K562 (cell line): ENCODE measurements at regions not wholly inside any gene's neighbourhood (a gene's known extent, or its start where the extent isn't known, plus 50 kb on each side); places are given as distances from the start of the nearest gene placed in this dataset.

Source experiments
- ATAC-seq: fragments of 200-7000 bp; cut with Tn5 transposase; 3 replicates; pipeline ENCODE4 v1.9.1; 2020; ENCODE audit warnings: moderate library complexity
- BruUV-seq: library from RNA; stranded (reverse); fragments of 400-500 nt; replicated peaks from 2 replicates; lab custom pipeline; 2021; lab: Mats Ljungman, UMichigan
- CTCF ChIA-PET: fragments of 300-600 bp; formaldehyde crosslinking; extraction: SDS; loops from one replicate; lab custom pipeline; 2021; ENCODE audit warnings: low intra/inter-chr PET ratio; lab: Yijun Ruan, JAX
- POLR2A ChIA-PET: fragments of 300-600, 350-650 bp; sonication (Branson Sonifier 250); formaldehyde crosslinking; extraction: SDS; loops from one replicate; lab custom pipeline; 2021; ENCODE audit warnings: antibody characterized with exemption, inconsistent platforms; lab: Yijun Ruan, JAX
- DNase-seq, 4 experiments: peaks; one replicate each; pipeline versions ENCODE4 v3.0.0 to v3.0.0-alpha.2; 2011 to 2018; ENCODE audit warnings: low spot score in 3 of 4, mixed read lengths in 3 of 4; ENCODE audit errors: extremely low read depth in 1 of 4
- FAIRE-seq: peaks from 2 replicates; lab custom pipeline; 2011; peaks lifted over from hg19 to GRCh38; lab: Jason Lieb, UNC
- H2AFZ ChIP-seq: 2 replicates; pipeline ENCODE4 v1.6.0; 2011; ENCODE audit warnings: low read depth, low read length, control low read depth, inconsistent platforms
- H3K27ac ChIP-seq: fragments of 200-600 bp; 3 replicates; pipeline ENCODE4 v1.8.0; 2011; ENCODE audit warnings: low read depth, mild to moderate bottlenecking, control low read depth, inconsistent platforms, low read length, moderate library complexity, mixed read lengths; ENCODE audit errors: extremely low read depth
- H3K27me3 ChIP-seq, 2 experiments: fragments of 300-600 bp in 1 of 2; 2 replicates in 1 of 2; 3 replicates in 1 of 2; pipeline versions ENCODE4 v1.6.0 to v1.8.0; 2011; ENCODE audit warnings: inconsistent platforms in 2 of 2, low read length in 2 of 2, mild to moderate bottlenecking in 1 of 2, mixed read lengths in 1 of 2, moderate library complexity in 1 of 2; ENCODE audit not compliant: control insufficient read depth in 2 of 2, insufficient read depth in 2 of 2
- H3K36me3 ChIP-seq: fragments of 300-600 bp; 3 replicates; pipeline ENCODE4 v1.8.0; 2011; ENCODE audit warnings: mild to moderate bottlenecking, low read length, inconsistent platforms; ENCODE audit not compliant: control insufficient read depth, insufficient read depth
- H3K4me1 ChIP-seq, 2 experiments: fragments of 200-600 bp in 1 of 2; replicated peaks in 1 of 2; 2 replicates in 1 of 2; 3 replicates in 1 of 2; pipeline versions ENCODE4 v1.5.1 to v1.8.0; 2011; ENCODE audit warnings: inconsistent platforms in 2 of 2, low read length in 2 of 2, mild to moderate bottlenecking in 1 of 2, mixed read lengths in 1 of 2, moderate library complexity in 1 of 2; ENCODE audit not compliant: control insufficient read depth in 2 of 2, insufficient read depth in 2 of 2
- H3K4me2 ChIP-seq: 2 replicates; pipeline ENCODE4 v1.6.1; 2011; ENCODE audit warnings: low read length, control low read depth, inconsistent platforms, mixed read lengths; ENCODE audit not compliant: insufficient read depth
- H3K4me3 ChIP-seq: fragments of 200-600 bp; sonication (generic), shearing (Covaris generic); 2 replicates; pipeline ENCODE4 v1.5.1; 2016; ENCODE audit warnings: control low read depth, inconsistent platforms
- H3K79me2 ChIP-seq: fragments of 200-600 bp; 3 replicates; pipeline ENCODE4 v1.8.0; 2011; ENCODE audit warnings: low read length, inconsistent platforms; ENCODE audit not compliant: control insufficient read depth, insufficient read depth
- H3K9ac ChIP-seq, 2 experiments: 2 replicates each; pipeline versions ENCODE4 v1.6.0 to v1.6.1; 2011; ENCODE audit warnings: low read depth in 2 of 2, low read length in 2 of 2, control low read depth in 1 of 2, inconsistent platforms in 1 of 2, mild to moderate bottlenecking in 1 of 2, mixed read lengths in 1 of 2; ENCODE audit not compliant: insufficient read depth in 1 of 2
- H3K9me1 ChIP-seq: one replicate; pipeline ENCODE4 v1.6.0; 2011; ENCODE audit warnings: inconsistent platforms, mild to moderate bottlenecking, low read length, moderate library complexity; ENCODE audit not compliant: control insufficient read depth, insufficient read depth
- H3K9me3 ChIP-seq: replicated peaks from 2 replicates; pipeline ENCODE4 v1.5.1; 2011; ENCODE audit warnings: low read depth, low read length, inconsistent platforms; ENCODE audit not compliant: control insufficient read depth, insufficient read depth
- H4K20me1 ChIP-seq: replicated peaks from 2 replicates; pipeline ENCODE4 v1.6.1; 2011; ENCODE audit warnings: low read length, inconsistent platforms, mixed read lengths; ENCODE audit not compliant: control insufficient read depth, insufficient read depth
- CBFA2T2 ChIP-seq: fragments of 450-650 bp; conservative IDR thresholded peaks from 2 replicates; pipeline ENCODE4 v1.6.1; 2017; ENCODE audit warnings: mild to moderate bottlenecking
- CEBPB ChIP-seq: fragments of 450-650 bp; IDR thresholded peaks from 2 replicates; pipeline ENCODE4 v1.6.1; 2016; ENCODE audit warnings: missing genetic modification characterization, missing compliant biosample characterization
- CREB5 ChIP-seq: fragments of 250-450 bp; sonication (Bioruptor Pico); IDR thresholded peaks from 2 replicates; pipeline ENCODE4 v1.5.0; 2020; ENCODE audit warnings: mild to moderate bottlenecking
- CXXC5 ChIP-seq: fragments of 250-450 bp; sonication (Bioruptor Pico); IDR thresholded peaks from 2 replicates; pipeline ENCODE4 v1.8.0; 2022; ENCODE audit warnings: inconsistent platforms, mild to moderate bottlenecking, moderate library complexity
- DLX4 ChIP-seq: fragments of 250-450 bp; sonication (Bioruptor Pico); IDR thresholded peaks from 2 replicates; pipeline ENCODE4 v1.6.1; 2021; ENCODE audit warnings: mild to moderate bottlenecking
- FUS ChIP-seq: fragments of 200-400 bp; formaldehyde crosslinking; optimal IDR thresholded peaks from 2 replicates; pipeline ENCODE3; 2017; ENCODE audit warnings: low read depth, low read length
- MYBL2 ChIP-seq, 2 experiments: fragments of 450-650 bp in 1 of 2; sonication (generic) in 1 of 2; formaldehyde crosslinking in 1 of 2; IDR thresholded peaks; 2 replicates each; pipeline versions ENCODE4 v1.6.1 to v1.8.1; 2017 to 2022; ENCODE audit warnings: borderline replicate concordance in 1 of 2, inconsistent platforms in 1 of 2, low read depth in 1 of 2, mild to moderate bottlenecking in 1 of 2, missing genetic modification reagents in 1 of 2, moderate library complexity in 1 of 2
- NELFE ChIP-seq: IDR thresholded peaks from 2 replicates; pipeline ENCODE4 v1.6.1; 2011; ENCODE audit warnings: mild to moderate bottlenecking; ENCODE audit not compliant: insufficient read depth, insufficient read length
- PATZ1 ChIP-seq: fragments of 250-450 bp; sonication (Bioruptor Pico); IDR thresholded peaks from 2 replicates; pipeline ENCODE4 v1.5.0; 2020; ENCODE audit warnings: mild to moderate bottlenecking, borderline replicate concordance
- SNIP1 ChIP-seq: fragments of 450-650 bp; IDR thresholded peaks from 2 replicates; pipeline ENCODE4 v1.7.1; 2017; ENCODE audit warnings: low read depth, mild to moderate bottlenecking
- TAF9B ChIP-seq: fragments of 450-650 bp; IDR thresholded peaks from 2 replicates; pipeline ENCODE4 v1.6.1; 2018; ENCODE audit warnings: mild to moderate bottlenecking; ENCODE audit not compliant: partially characterized antibody
- YBX1 ChIP-seq: fragments of 450-650 bp; IDR thresholded peaks from 2 replicates; pipeline ENCODE4 v1.7.1; 2016; ENCODE audit warnings: mild to moderate bottlenecking
- ZBTB5 ChIP-seq: fragments of 450-650 bp; IDR thresholded peaks from 2 replicates; pipeline ENCODE4 v1.6.1; 2017; ENCODE audit warnings: antibody characterized with exemption
- ZNF134 ChIP-seq: fragments of 250-450 bp; sonication (Bioruptor Pico); conservative IDR thresholded peaks from 2 replicates; pipeline ENCODE4 v1.4.0; 2020
- ZNF175 ChIP-seq: fragments of 200-800 bp; sonication (Bioruptor generic); IDR thresholded peaks from 2 replicates; pipeline ENCODE4 v1.6.1; 2016; ENCODE audit warnings: low read depth, mild to moderate bottlenecking, missing genetic modification characterization, missing compliant biosample characterization
- ZNF589 ChIP-seq: fragments of 200-800 bp; sonication (Bioruptor generic); IDR thresholded peaks from 2 replicates; pipeline ENCODE4 v1.6.1; 2016; ENCODE audit warnings: low read depth, missing genetic modification characterization, missing compliant biosample characterization
- ZNF785 ChIP-seq: fragments of 250-450 bp; sonication (Bioruptor Pico); IDR thresholded peaks from 2 replicates; pipeline ENCODE4 v1.4.0; 2020; ENCODE audit warnings: mild to moderate bottlenecking
- ZNF79 ChIP-seq: fragments of 250-450 bp; sonication (Bioruptor Pico); IDR thresholded peaks from 2 replicates; pipeline ENCODE4 v1.4.0; 2020; ENCODE audit warnings: low read depth, mild to moderate bottlenecking, moderate library complexity
- ZSCAN29 ChIP-seq: fragments of 450-650 bp; IDR thresholded peaks from 2 replicates; pipeline ENCODE4 v1.6.1; 2017
- WGBS: fragments of 100-300 bp; shearing (Covaris generic); methylation state at CpG from one replicate; pipeline ENCODE4 v1.1.6; 2016; ENCODE audit warnings: low coverage, mixed read lengths; ENCODE audit not compliant: insufficient coverage; ENCODE audit errors: missing lambda C conversion rate; 5-methylcytosine and 5-hydroxymethylcytosine counted together
- in situ Hi-C: fragments of 300-500 bp; cut with MboI; formaldehyde crosslinking; loops from 4 replicates; pipeline ENCODE4 v1.15.0; 2018; ENCODE audit warnings: inconsistent platforms, mixed read lengths
- intact Hi-C: fragments of 100-400 bp; cut with micrococcal nuclease; formaldehyde crosslinking; loops from 2 replicates; pipeline ENCODE4 v1.14.2; 2022

GRCh38 chr2:77629539-77629938, 107.4 kb upstream of the LRRTM4 start:
- H3K9me3 ChIP-seq, result no peaks in the 10 kb centered on the region
- ChIA-PET POLR2A (no interaction called here), CTCF (no interaction called here)
- 0% methylated on average over 3 of the region's 3 CpGs for WGBS
- no peak for FAIRE-seq
- no peaks in the 10 kb centered on the region for H3K79me2 ChIP-seq
- no peaks in the 10 kb centered on the region for H3K9me1 ChIP-seq
- no peaks in the 10 kb centered on the region for H3K36me3 ChIP-seq
- in situ Hi-C loops, result no loop called here
- DNase-seq, result no peak
- no peak overlapping the region for H3K9ac ChIP-seq
- BruUV-seq, result no TSS peak
- no peak for ATAC-seq
- intact Hi-C loops, result no loop called here
- H3K27me3 ChIP-seq, result no peaks in the 10 kb centered on the region
- no peak overlapping the region for H3K27ac ChIP-seq
- H4K20me1 ChIP-seq, result no peaks in the 10 kb centered on the region
- H3K4me1 ChIP-seq, result no peaks in the 10 kb centered on the region
- H3K4me2 ChIP-seq, result no peak overlapping the region
- no peak overlapping the region for H3K4me3 ChIP-seq
- H2AFZ ChIP-seq, result no peak overlapping the region
- TF ChIP-seq NELFE, result no peak
- TF ChIP-seq SNIP1, result no peak
- no peak for TF ChIP-seq CXXC5 (CRISPR knock-in tag)
- no peak for TF ChIP-seq CBFA2T2
- TF ChIP-seq MYBL2 (IDR thresholded peaks at IDR 0.05; ENCODE audit: low read depth), result no peak
- no peak for TF ChIP-seq MYBL2 (CRISPR knock-in tag; IDR thresholded peaks at IDR 0.05; ENCODE audit: borderline replicate concordance)
- no peak for TF ChIP-seq ZNF134 (CRISPR knock-in tag)
- no peak for TF ChIP-seq ZSCAN29
- TF ChIP-seq ZNF785 (CRISPR knock-in tag), result no peak
- TF ChIP-seq YBX1, result no peak
- no peak for TF ChIP-seq TAF9B
- no peak for TF ChIP-seq PATZ1 (CRISPR knock-in tag)
- TF ChIP-seq ZBTB5, result no peak
- no peak for TF ChIP-seq ZNF79 (CRISPR knock-in tag)
- no peak for TF ChIP-seq FUS
- no peak for TF ChIP-seq ZNF175 (CRISPR knock-in tag)
- TF ChIP-seq DLX4 (CRISPR knock-in tag), result no peak
- no peak for TF ChIP-seq ZNF589
- no peak for TF ChIP-seq CREB5 (CRISPR knock-in tag)
- TF ChIP-seq CEBPB (tag), result no peak
